Ureter (tissue), 1 donor: ENCODE measurements at regions not wholly inside any gene's neighbourhood (a gene's known extent, or its start where the extent isn't known, plus 50 kb on each side); places are given as distances from the start of the nearest gene placed in this dataset.
"Not testable (repeated sequence)": the region's sequence is repeated elsewhere in the genome, so short reads cannot be mapped to it uniquely, and the experiment has no call there.

Source experiments
- DNase-seq: peaks from one replicate; pipeline ENCODE4 v3.0.0-alpha.2; 2020; ENCODE audit warnings: low spot score
- donor health status: DM: yes; HTN: yes; CAD: no.

GRCh38 chr18:4765401-4765800, 310.3 kb upstream of the DLGAP1 start:
- DNase-seq = no peak

- no peak for DNase-seq
These were observed 307.2 kb upstream of the DLGAP1 start for GRCh38 chr18:4762330-4762729.

DNA sequence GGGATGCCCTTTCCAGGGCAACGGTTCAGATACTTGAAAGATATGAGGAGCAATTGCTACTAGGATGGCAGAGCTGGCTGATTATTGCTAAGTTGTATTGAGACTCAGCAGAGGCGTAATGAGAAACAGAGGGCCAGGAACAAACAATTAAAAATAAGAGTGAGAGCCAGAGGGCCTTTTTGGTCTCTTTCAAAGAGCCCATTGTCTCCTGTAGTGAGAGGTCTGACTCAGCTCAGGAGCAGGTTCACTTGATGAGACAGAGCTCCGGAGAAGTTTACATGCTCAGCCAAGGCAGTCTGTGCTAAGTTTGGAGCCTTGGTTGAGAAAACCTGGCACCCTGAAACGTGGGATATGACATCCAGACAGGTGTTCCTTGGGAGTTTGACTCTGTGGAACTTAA, 303.9 kb upstream of the DLGAP1 start:
- no peak for DNase-seq

DNA sequence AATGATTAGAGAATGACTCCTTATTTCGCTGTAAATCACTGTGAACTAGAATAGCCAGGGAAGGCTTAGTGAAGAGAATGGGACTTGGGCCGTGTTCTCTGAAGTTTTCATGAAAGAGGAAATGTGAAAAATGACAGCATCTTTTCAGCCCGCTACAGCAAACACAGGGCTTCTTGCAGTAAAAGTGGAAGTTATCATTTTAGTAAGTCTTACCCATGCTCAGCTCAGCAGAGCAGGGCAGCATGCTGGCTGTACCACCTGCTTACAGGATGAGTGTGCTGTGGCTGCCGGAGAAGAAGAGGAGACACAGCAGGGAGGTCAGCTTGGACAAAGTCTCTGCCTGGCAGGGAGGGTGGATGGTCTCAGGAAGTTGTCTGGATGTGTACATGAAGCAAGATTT, 300.7 kb upstream of the DLGAP1 start:
- DNase-seq = no peak

- DNase-seq = not testable (repeated sequence)
These were observed 298.0 kb upstream of the DLGAP1 start for GRCh38 chr18:4753151-4753550.

- DNase-seq = no peak
These were observed 296.4 kb upstream of the DLGAP1 start for GRCh38 chr18:4751523-4751922.

GRCh38 chr18:4750393-4751346, 295.6 kb upstream of the DLGAP1 start:
- DNase-seq = no peak

DNA sequence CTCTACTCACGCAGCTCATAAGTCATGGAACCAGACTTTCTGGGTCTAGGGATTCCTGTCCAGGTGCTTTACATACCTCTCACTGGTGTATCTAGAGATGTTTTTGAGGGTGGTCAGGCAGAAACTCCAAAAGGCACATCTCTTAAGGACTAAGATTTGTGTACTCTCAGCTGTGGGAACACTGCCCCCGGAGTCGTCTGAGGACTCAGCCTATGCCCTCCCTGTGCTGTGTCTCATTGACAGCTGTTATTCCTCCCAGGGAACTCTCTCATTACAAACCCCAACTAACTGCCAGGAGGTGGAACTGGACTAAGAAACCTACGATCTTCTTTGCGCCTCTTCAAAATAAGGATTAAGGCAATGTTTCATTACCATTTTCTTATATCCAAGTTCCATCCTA, 293.9 kb upstream of the DLGAP1 start:
- DNase-seq = no peak

DNA sequence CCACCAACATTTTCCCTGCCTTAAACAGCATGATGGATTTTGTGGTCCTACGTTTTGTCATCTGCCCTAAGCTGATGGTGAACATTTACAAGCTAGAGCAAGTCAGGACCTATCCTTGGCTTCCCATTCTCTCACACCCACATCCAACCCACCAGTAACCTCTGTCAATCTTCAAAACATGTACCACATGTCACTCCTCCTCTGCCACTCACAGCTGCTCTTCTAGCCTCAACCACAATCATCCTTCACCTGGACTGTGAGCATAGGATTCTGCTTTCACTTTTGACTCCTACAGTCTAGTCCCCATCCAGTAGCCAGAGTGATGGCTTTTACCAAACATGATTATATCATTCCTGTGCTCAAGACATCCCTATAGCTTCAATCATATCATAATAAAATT, 279.8 kb upstream of the DLGAP1 start:
- DNase-seq = no peak

- no peak for DNase-seq
These were observed 278.9 kb upstream of the DLGAP1 start for GRCh38 chr18:4734021-4734420.

GRCh38 chr18:4721545-4721944, 266.4 kb upstream of the DLGAP1 start:
- DNase-seq = no peak

DNA sequence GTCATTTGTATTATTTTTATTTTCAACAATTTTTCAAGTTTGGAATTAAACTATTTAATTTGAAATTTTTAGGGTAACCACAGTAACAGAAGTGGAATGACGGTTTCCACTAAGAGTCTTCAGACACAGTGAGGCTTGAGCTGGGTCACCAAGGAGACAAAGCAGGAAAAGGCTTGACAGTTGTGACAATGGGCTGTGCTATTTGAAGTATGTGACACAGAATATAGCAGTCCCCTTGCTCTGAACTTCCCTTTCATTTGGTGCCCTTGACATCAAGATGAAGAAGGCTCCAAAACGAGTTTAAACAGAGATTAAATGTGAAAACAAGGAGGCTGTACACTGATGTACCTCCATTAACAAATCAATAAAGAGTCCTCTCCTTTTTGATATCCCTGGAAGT, 265.4 kb upstream of the DLGAP1 start:
- no peak for DNase-seq

- no peak for DNase-seq
These were observed 250.8 kb upstream of the DLGAP1 start for GRCh38 chr18:4705894-4706293.

- DNase-seq = no peak
These were observed 249.7 kb upstream of the DLGAP1 start for GRCh38 chr18:4704781-4705180.

- no peak for DNase-seq
These were observed 236.7 kb upstream of the DLGAP1 start for GRCh38 chr18:4691836-4692235.

- DNase-seq = not testable (repeated sequence)
These were observed 223.6 kb upstream of the DLGAP1 start for GRCh38 chr18:4678685-4679084.

DNA sequence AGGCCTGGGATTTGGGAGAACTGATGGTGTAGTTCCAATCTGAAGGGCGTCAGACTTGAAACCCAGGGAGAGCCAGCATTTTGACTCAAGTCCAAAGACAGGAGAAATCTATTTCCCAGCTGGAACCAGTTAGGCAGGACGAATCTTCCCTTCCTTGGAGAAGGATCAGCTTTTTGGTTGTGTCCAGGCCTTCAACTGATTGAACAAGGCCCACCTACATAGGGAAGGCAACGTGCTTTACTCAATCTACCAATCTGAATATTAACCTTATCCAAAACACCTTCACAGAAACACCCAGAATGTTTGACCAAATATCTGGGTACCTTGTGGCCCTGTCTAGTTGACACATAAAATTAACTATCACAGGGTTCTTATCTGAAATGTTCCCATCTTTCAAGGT, 221.9 kb upstream of the DLGAP1 start:
- DNase-seq = no peak

DNA sequence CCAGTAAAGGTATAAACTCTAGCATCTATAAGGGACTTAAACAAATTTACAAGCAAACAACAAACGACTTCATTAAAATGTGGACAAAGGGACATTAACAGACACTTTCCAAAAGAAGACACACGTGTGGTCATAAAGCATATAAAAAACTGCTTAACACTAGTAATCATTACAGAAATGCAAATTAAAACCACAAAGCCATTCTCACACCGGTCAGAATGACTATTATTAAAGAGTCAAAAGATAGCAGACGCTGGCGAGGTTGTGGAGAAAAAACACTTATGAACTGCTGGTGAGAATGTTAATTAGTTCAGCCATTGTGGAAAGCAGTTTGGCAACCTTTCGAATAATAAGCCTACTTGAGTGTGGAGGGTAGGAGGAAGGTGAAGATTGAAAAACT, 217.1 kb upstream of the DLGAP1 start:
- DNase-seq = no peak

DNA sequence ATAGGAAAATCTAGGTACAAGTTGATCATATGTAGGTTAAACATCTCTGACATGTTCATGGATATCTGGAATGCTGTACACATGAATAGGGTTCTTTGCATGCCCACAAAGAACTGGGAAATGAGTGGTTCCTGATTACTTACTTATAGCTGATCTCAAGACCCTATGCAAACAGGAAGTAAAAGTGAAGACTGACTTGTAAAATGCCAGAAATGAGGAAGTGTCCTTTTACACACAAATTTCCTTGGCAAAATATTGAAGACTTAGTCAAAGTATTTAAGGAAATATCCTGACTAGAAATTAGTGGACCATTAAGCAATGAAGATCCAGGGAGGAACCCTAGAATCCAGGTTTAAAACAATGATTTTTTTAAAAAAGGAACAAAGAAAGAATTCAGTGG, 203.7 kb upstream of the DLGAP1 start:
- DNase-seq = no peak

GRCh38 chr18:4653418-4653817, 198.3 kb upstream of the DLGAP1 start:
- no peak for DNase-seq

DNA sequence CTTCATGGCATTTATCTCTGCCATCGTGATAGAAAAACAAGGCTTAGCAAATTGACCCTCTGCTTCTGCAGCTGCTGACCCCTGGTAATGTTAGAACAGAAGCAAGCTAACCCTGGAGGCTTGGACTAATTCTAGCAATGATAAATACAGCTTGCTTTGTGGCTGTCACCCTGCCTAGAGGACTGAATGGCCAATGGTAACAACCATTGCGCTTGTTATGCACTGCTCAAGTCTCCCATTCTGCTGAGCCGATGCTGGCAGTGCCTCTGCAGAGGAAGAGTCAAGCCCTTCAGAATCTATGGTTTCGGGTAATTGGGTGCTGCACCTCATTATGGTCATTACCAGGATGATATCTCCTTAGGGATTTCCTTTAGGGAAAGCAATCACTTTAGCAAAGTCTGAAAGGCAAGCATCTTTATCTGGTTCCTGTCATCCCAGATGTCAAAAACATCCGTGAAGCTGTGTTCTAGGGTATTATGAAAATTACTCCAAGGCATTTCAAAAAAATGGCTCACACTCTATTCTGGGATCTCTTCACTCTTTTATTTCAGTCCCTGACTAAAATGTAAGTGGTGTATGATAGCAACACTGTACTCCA, 186.8 kb upstream of the DLGAP1 start:
- DNase-seq = no peak

- no peak for DNase-seq
These were observed 185.4 kb upstream of the DLGAP1 start for GRCh38 chr18:4640349-4641012.
